ENCODE measurements at regions not wholly inside any gene's neighbourhood (a gene's known extent, or its start where the extent isn't known, plus 50 kb on each side); places are given as distances from the start of the nearest gene placed in this dataset.

- POLR2A ChIA-PET: no interaction called here
- no peak for ATAC-seq
- in situ Hi-C loops (cut with HindIII; ENCODE audit: extremely low pct_ligation_motif_present, low pct_unique_long_range_greater_than_20kb): no loop called here
- no peak overlapping the region for H3K9ac ChIP-seq (ENCODE audit: insufficient read depth, low read depth, low read length)
- H3K9me3 ChIP-seq (ENCODE audit: low read length): no peaks in the 10 kb centered on the region
- CTCF ChIA-PET (ENCODE audit: low intra/inter-chr PET ratio, low total read pairs): no interaction called here
- intact Hi-C loops (cut with micrococcal nuclease; ENCODE audit: unreplicated experiment): no loop called here
- no peak overlapping the region for H3K4me3 ChIP-seq (replicated peaks in 1 of 3; ENCODE audit: insufficient read depth in 1 of 3, low read depth in 2 of 3, low read length in 3 of 3)
- no peak for DNase-seq (ENCODE audit: low spot score)
- TF ChIP-seq ZNF691 (CRISPR knock-in tag; IDR thresholded peaks at IDR 0.05; ENCODE audit: borderline replicate concordance, low read depth) (no peak), PHB2 (IDR thresholded peaks at IDR 0.05; ENCODE audit: partially characterized antibody) (no peak), ZNF225 (CRISPR knock-in tag; IDR thresholded peaks at IDR 0.05) (no peak), ZNF138 (CRISPR knock-in tag; IDR thresholded peaks at IDR 0.05; ENCODE audit: low read depth) (no peak), SNAPC2 (CRISPR knock-in tag; IDR thresholded peaks at IDR 0.05) (no peak), TAF1 (CRISPR knock-in tag; IDR thresholded peaks at IDR 0.05) (no peak), ZNF460 (CRISPR knock-in tag; IDR thresholded peaks at IDR 0.05; ENCODE audit: borderline replicate concordance) (no peak), RCOR2 (CRISPR knock-in tag; IDR thresholded peaks at IDR 0.05) (no peak), NR1H2 (CRISPR knock-in tag; IDR thresholded peaks at IDR 0.05; ENCODE audit: borderline replicate concordance, low read depth) (no peak), ETV6 (CRISPR knock-in tag; conservative IDR thresholded peaks at IDR 0.05) (no peak), ZNF543 (CRISPR knock-in tag; IDR thresholded peaks at IDR 0.05) (no peak), NONO (IDR thresholded peaks at IDR 0.05) (no peak), NONO (CRISPR knock-in tag; conservative IDR thresholded peaks at IDR 0.05) (no peak), ZIK1 (CRISPR knock-in tag; IDR thresholded peaks at IDR 0.05; ENCODE audit: borderline replicate concordance, low read depth) (no peak), POGK (CRISPR knock-in tag; conservative IDR thresholded peaks at IDR 0.05) (no peak), ZNF343 (CRISPR knock-in tag; IDR thresholded peaks at IDR 0.05) (no peak), ZNF782 (CRISPR knock-in tag; IDR thresholded peaks at IDR 0.05; ENCODE audit: borderline replicate concordance) (no peak), ZFP36 (IDR thresholded peaks at IDR 0.05; ENCODE audit: borderline replicate concordance, low read depth, low read length, partially characterized antibody) (no peak), JUNB (CRISPR knock-in tag; IDR thresholded peaks at IDR 0.05; ENCODE audit: borderline replicate concordance) (no peak)
- TF ChIP-seq, protein P1, sequence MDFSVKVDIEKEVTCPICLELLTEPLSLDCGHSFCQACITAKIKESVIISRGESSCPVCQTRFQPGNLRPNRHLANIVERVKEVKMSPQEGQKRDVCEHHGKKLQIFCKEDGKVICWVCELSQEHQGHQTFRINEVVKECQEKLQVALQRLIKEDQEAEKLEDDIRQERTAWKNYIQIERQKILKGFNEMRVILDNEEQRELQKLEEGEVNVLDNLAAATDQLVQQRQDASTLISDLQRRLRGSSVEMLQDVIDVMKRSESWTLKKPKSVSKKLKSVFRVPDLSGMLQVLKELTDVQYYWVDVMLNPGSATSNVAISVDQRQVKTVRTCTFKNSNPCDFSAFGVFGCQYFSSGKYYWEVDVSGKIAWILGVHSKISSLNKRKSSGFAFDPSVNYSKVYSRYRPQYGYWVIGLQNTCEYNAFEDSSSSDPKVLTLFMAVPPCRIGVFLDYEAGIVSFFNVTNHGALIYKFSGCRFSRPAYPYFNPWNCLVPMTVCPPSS (IDR thresholded peaks at IDR 0.05): no peak
- H3K4me1 ChIP-seq (ENCODE audit: insufficient read depth, low read length): no peaks in the 10 kb centered on the region
- H2AFZ ChIP-seq (ENCODE audit: low read length): no peak overlapping the region
- no peak overlapping the region for H3K27ac ChIP-seq (ENCODE audit: extremely low read length, insufficient read depth, low read length)
- FAIRE-seq: no peak
- no TSS peak for BruUV-seq (replicated peaks)
- no peaks in the 10 kb centered on the region for H4K20me1 ChIP-seq (ENCODE audit: insufficient read depth, low read length)
- no peaks in the 10 kb centered on the region for H3K36me3 ChIP-seq (replicated peaks in 1 of 2; ENCODE audit: control insufficient read depth in 1 of 2, insufficient read depth in 2 of 2, low read length in 2 of 2)
- H3K79me2 ChIP-seq (ENCODE audit: insufficient read depth, low read length): no peaks in the 10 kb centered on the region
- no peaks in the 10 kb centered on the region; a peak in 1 of 5 replicates for H3K27me3 ChIP-seq (ENCODE audit: control insufficient read depth in 1 of 2, insufficient read depth in 2 of 2, low read length in 2 of 2)
- no peak overlapping the region for H3K4me2 ChIP-seq (ENCODE audit: low read depth, low read length)
These were observed 191.1 kb downstream of the RSL24D1 start for GRCh38 chr15:55005679-55006078.

All from HepG2 (cell line).